BLaER1 (cell line): ENCODE measurements at regions not wholly inside any gene's neighbourhood (a gene's known extent, or its start where the extent isn't known, plus 50 kb on each side); places are given as distances from the start of the nearest gene placed in this dataset.

Experiments
- H3K27ac ChIP-seq: shearing (Covaris generic); formaldehyde crosslinking; 2 replicates; pipeline ENCODE4 v1.8.1; 2022
- H3K27me3 ChIP-seq: shearing (Covaris generic); formaldehyde crosslinking; 2 replicates; pipeline ENCODE4 v1.8.1; 2022
- H3K36me3 ChIP-seq: shearing (Covaris generic); formaldehyde crosslinking; 2 replicates; pipeline ENCODE4 v1.8.1; 2022
- H3K4me1 ChIP-seq: shearing (Covaris generic); formaldehyde crosslinking; 2 replicates; pipeline ENCODE4 v1.8.1; 2022
- H3K4me2 ChIP-seq: shearing (Covaris generic); formaldehyde crosslinking; 2 replicates; pipeline ENCODE4 v1.8.1; 2022
- H3K4me3 ChIP-seq: shearing (Covaris generic); formaldehyde crosslinking; 2 replicates; pipeline ENCODE4 v1.8.1; 2022
- H3K9ac ChIP-seq: shearing (Covaris generic); formaldehyde crosslinking; 2 replicates; pipeline ENCODE4 v1.8.1; 2022
- H3K9me3 ChIP-seq: shearing (Covaris generic); formaldehyde crosslinking; 2 replicates; pipeline ENCODE4 v1.8.1; 2022
- H4K20me1 ChIP-seq: shearing (Covaris generic); formaldehyde crosslinking; 2 replicates; pipeline ENCODE4 v1.8.1; 2022
- Cebpa-rat ChIP-seq: shearing (Covaris generic); IDR thresholded peaks from 2 replicates; pipeline ENCODE4 v1.8.1; 2022

GRCh38 chr6:40891131-40891530 is 147.9 kb downstream of the UNC5CL start:
- no peaks in the 10 kb centered on the region for H3K36me3 ChIP-seq
- no peaks in the 10 kb centered on the region for H3K27me3 ChIP-seq
- no peak overlapping the region for H3K27ac ChIP-seq
- no peak for TF ChIP-seq Cebpa-rat
- H3K9me3 ChIP-seq: no peaks in the 10 kb centered on the region
- no peaks in the 10 kb centered on the region for H3K4me1 ChIP-seq
- no peak overlapping the region for H3K4me3 ChIP-seq
- H3K9ac ChIP-seq: no peak overlapping the region
- no peak overlapping the region for H3K4me2 ChIP-seq
- no peaks in the 10 kb centered on the region for H4K20me1 ChIP-seq

- H3K36me3 ChIP-seq: no peaks in the 10 kb centered on the region
- H3K9ac ChIP-seq: no peak overlapping the region
- H4K20me1 ChIP-seq: no peaks in the 10 kb centered on the region
- no peaks in the 10 kb centered on the region for H3K9me3 ChIP-seq
- H3K4me2 ChIP-seq: no peak overlapping the region
- H3K4me1 ChIP-seq: no peaks in the 10 kb centered on the region
- no peak for TF ChIP-seq Cebpa-rat
- no peak overlapping the region for H3K4me3 ChIP-seq
- no peak overlapping the region for H3K27ac ChIP-seq
- no peaks in the 10 kb centered on the region for H3K27me3 ChIP-seq
Observed at GRCh38 chr6:40889137-40889832, 149.7 kb downstream of the UNC5CL start.

GRCh38 chr6:40888456-40888990 is 150.5 kb downstream of the UNC5CL start:
- Histone ChIP-seq H3K36me3 (no peaks in the 10 kb centered on the region), H3K9me3 (no peaks in the 10 kb centered on the region), H3K27me3 (no peaks in the 10 kb centered on the region), H3K9ac (no peak overlapping the region), H3K4me1 (no peaks in the 10 kb centered on the region), H3K4me2 (no peak overlapping the region), H3K4me3 (no peak overlapping the region), H4K20me1 (no peaks in the 10 kb centered on the region), H3K27ac (no peak overlapping the region)
- no peak for TF ChIP-seq Cebpa-rat

- H3K27me3 ChIP-seq: no peaks in the 10 kb centered on the region
- no peak overlapping the region for H3K9ac ChIP-seq
- H3K36me3 ChIP-seq: no peaks in the 10 kb centered on the region
- no peak overlapping the region for H3K27ac ChIP-seq
- TF ChIP-seq Cebpa-rat: no peak
- H3K4me1 ChIP-seq: no peaks in the 10 kb centered on the region
- H3K9me3 ChIP-seq: no peaks in the 10 kb centered on the region
- H3K4me3 ChIP-seq: no peak overlapping the region
- H4K20me1 ChIP-seq: no peaks in the 10 kb centered on the region
- no peak overlapping the region for H3K4me2 ChIP-seq
Observed at GRCh38 chr6:40887792-40888340, 151.2 kb downstream of the UNC5CL start.

GRCh38 chr6:40887079-40887791 is 151.8 kb downstream of the UNC5CL start:
- Histone ChIP-seq H3K36me3 (no peaks in the 10 kb centered on the region), H3K4me3 (no peak overlapping the region), H3K4me1 (no peaks in the 10 kb centered on the region), H3K9me3 (no peaks in the 10 kb centered on the region), H4K20me1 (no peaks in the 10 kb centered on the region), H3K27ac (no peak overlapping the region), H3K9ac (no peak overlapping the region), H3K27me3 (no peaks in the 10 kb centered on the region), H3K4me2 (no peak overlapping the region)
- TF ChIP-seq Cebpa-rat: no peak

GRCh38 chr6:40885139-40885774 is 153.8 kb downstream of the UNC5CL start:
- H3K27ac ChIP-seq: no peak overlapping the region
- no peak overlapping the region for H3K4me3 ChIP-seq
- no peak for TF ChIP-seq Cebpa-rat
- no peaks in the 10 kb centered on the region for H3K9me3 ChIP-seq
- peaks cover 9% of the 10 kb centered on the region for H3K4me1 ChIP-seq
- no peaks in the 10 kb centered on the region for H3K27me3 ChIP-seq
- H3K4me2 ChIP-seq: no peak overlapping the region
- no peak overlapping the region for H3K9ac ChIP-seq
- no peaks in the 10 kb centered on the region for H4K20me1 ChIP-seq
- H3K36me3 ChIP-seq: no peaks in the 10 kb centered on the region

- H3K9me3 ChIP-seq: peaks cover 8% of the 10 kb centered on the region
- no peak overlapping the region for H3K4me2 ChIP-seq
- no peak overlapping the region for H3K4me3 ChIP-seq
- H3K27ac ChIP-seq: no peak overlapping the region
- peaks cover 9% of the 10 kb centered on the region for H3K4me1 ChIP-seq
- H3K27me3 ChIP-seq: no peaks in the 10 kb centered on the region
- H4K20me1 ChIP-seq: no peaks in the 10 kb centered on the region
- H3K36me3 ChIP-seq: no peaks in the 10 kb centered on the region
- H3K9ac ChIP-seq: no peak overlapping the region
- no peak for TF ChIP-seq Cebpa-rat
Observed at GRCh38 chr6:40882323-40882997, 156.6 kb downstream of the UNC5CL start.

- peak overlapping the region; percentile 6; the same call in 1 of the 2 replicates for H3K4me2 ChIP-seq
- H4K20me1 ChIP-seq: no peaks in the 10 kb centered on the region
- no peak for TF ChIP-seq Cebpa-rat
- no peak overlapping the region for H3K4me3 ChIP-seq
- no peaks in the 10 kb centered on the region for H3K36me3 ChIP-seq
- H3K27ac ChIP-seq: no peak overlapping the region
- H3K9me3 ChIP-seq: peaks cover 8% of the 10 kb centered on the region
- H3K27me3 ChIP-seq: no peaks in the 10 kb centered on the region
- H3K9ac ChIP-seq: no peak overlapping the region
- peaks cover 9% of the 10 kb centered on the region for H3K4me1 ChIP-seq
Observed at GRCh38 chr6:40881501-40881900, 157.5 kb downstream of the UNC5CL start.

- Histone ChIP-seq H3K4me3 (no peak overlapping the region), H3K36me3 (no peaks in the 10 kb centered on the region), H3K4me1 (peaks cover 9% of the 10 kb centered on the region), H3K9me3 (peaks cover 8% of the 10 kb centered on the region), H3K27me3 (no peaks in the 10 kb centered on the region), H4K20me1 (no peaks in the 10 kb centered on the region), H3K9ac (no peak overlapping the region), H3K27ac (no peak overlapping the region), H3K4me2 (no peak overlapping the region)
- no peak for TF ChIP-seq Cebpa-rat
Observed at GRCh38 chr6:40880906-40881305, 158.1 kb downstream of the UNC5CL start.
